T-cell (primary cell): ENCODE measurements at regions not wholly inside any gene's neighbourhood (a gene's known extent, or its start where the extent isn't known, plus 50 kb on each side); places are given as distances from the start of the nearest gene placed in this dataset.
"Not testable (repeated sequence)": the region's sequence is repeated elsewhere in the genome, so short reads cannot be mapped to it uniquely, and the experiment has no call there.

Experiments used
- ATAC-seq, 4 experiments: fragments of 200-7000 bp in 3 of 4; fragments of 150-1000 bp in 1 of 4; cut with Tn5 transposase; replicated peaks in 1 of 4; 1 replicate in 3 of 4; 2 replicates in 1 of 4; pipeline ENCODE4 v1.10.0; 2021; ENCODE audit warnings: moderate library complexity in 3 of 4, mild to moderate bottlenecking in 2 of 4, moderate number of reproducible peaks in 1 of 4
- CTCF ChIA-PET, 2 donors: fragments of 300-600 bp; sonication (Branson Sonifier 250); formaldehyde crosslinking; loops; one replicate each; lab custom pipeline; 2022; ENCODE audit warnings: antibody characterized with exemption in 2 of 2; lab: Charles Lee
- POLR2A ChIA-PET, 2 donors: fragments of 300-600 bp; sonication (Branson Sonifier 250); formaldehyde crosslinking; loops; one replicate each; lab custom pipeline; 2022; ENCODE audit warnings: antibody characterized with exemption in 2 of 2; lab: Charles Lee
- DNase-seq, 35 experiments: peaks; one replicate each; pipeline versions ENCODE4 v3.0.0 to v3.0.0-alpha.2; 2013 to 2023
- H3K27ac ChIP-seq: one replicate; pipeline ENCODE4 v1.5.1; 2013; ENCODE audit warnings: low read length
- H3K27me3 ChIP-seq, 2 experiments: replicated peaks in 1 of 2; 1 replicate in 1 of 2; 2 replicates in 1 of 2; pipeline versions ENCODE4 v1.6.1 to v1.7.0; 2013; ENCODE audit warnings: low read length in 1 of 2, mixed read lengths in 1 of 2; ENCODE audit not compliant: control insufficient read depth in 2 of 2, insufficient read depth in 2 of 2; ENCODE audit errors: extremely low read depth in 1 of 2
- H3K36me3 ChIP-seq, 2 donors: 1 replicate in 1 of 2; 2 replicates in 1 of 2; pipeline versions ENCODE4 v1.6.1 to v1.7.0; 2013; ENCODE audit warnings: low read length in 1 of 2; ENCODE audit not compliant: control insufficient read depth in 2 of 2, insufficient read depth in 1 of 2; ENCODE audit errors: extremely low read depth in 1 of 2
- H3K4me1 ChIP-seq, 2 experiments: 1 replicate in 1 of 2; 2 replicates in 1 of 2; pipeline versions ENCODE4 v1.6.1 to v1.7.0; 2013; ENCODE audit warnings: low read length in 2 of 2, mixed read lengths in 1 of 2; ENCODE audit not compliant: insufficient read depth in 2 of 2, control insufficient read depth in 1 of 2; ENCODE audit errors: extremely low read depth in 1 of 2
- H3K4me3 ChIP-seq, 2 donors: 1 replicate in 1 of 2; 2 replicates in 1 of 2; pipeline versions ENCODE4 v1.5.1 to v1.7.0; 2013; ENCODE audit warnings: mild to moderate bottlenecking in 2 of 2, low read length in 1 of 2, moderate library complexity in 1 of 2; ENCODE audit not compliant: control insufficient read depth in 1 of 2; ENCODE audit errors: extremely low read depth in 1 of 2
- H3K9me3 ChIP-seq: 2 replicates; pipeline ENCODE4 v1.7.0; 2013
- H3K27ac Mint-ChIP-seq, 2 donors: one replicate each; pipeline ENCODE4 v1.8.0; 2020 to 2021; ENCODE audit warnings: mild to moderate bottlenecking in 2 of 2, mixed read lengths in 2 of 2
- H3K27me3 Mint-ChIP-seq, 2 donors: one replicate each; pipeline ENCODE4 v1.8.0; 2021 to 2022; ENCODE audit warnings: mixed read lengths in 2 of 2
- H3K36me3 Mint-ChIP-seq: one replicate; pipeline ENCODE4 v1.8.0; 2021; ENCODE audit warnings: mixed read lengths
- H3K4me1 Mint-ChIP-seq, 3 donors: one replicate each; pipeline ENCODE4 v1.8.0; 2020 to 2022; ENCODE audit warnings: mixed read lengths in 3 of 3, mild to moderate bottlenecking in 1 of 3
- H3K4me3 Mint-ChIP-seq, 3 donors: one replicate each; pipeline ENCODE4 v1.8.0; 2020 to 2022; ENCODE audit warnings: mild to moderate bottlenecking in 3 of 3, mixed read lengths in 3 of 3, moderate library complexity in 3 of 3
- H3K9me3 Mint-ChIP-seq, 3 donors: one replicate each; pipeline ENCODE4 v1.8.0; 2020 to 2022; ENCODE audit warnings: mixed read lengths in 3 of 3
- WGBS: methylation state at CpG from one replicate; pipeline ENCODE4 v1.1.5; 2013; ENCODE audit warnings: missing lambda C conversion rate; ENCODE audit not compliant: insufficient coverage; 5-methylcytosine and 5-hydroxymethylcytosine counted together

DNA sequence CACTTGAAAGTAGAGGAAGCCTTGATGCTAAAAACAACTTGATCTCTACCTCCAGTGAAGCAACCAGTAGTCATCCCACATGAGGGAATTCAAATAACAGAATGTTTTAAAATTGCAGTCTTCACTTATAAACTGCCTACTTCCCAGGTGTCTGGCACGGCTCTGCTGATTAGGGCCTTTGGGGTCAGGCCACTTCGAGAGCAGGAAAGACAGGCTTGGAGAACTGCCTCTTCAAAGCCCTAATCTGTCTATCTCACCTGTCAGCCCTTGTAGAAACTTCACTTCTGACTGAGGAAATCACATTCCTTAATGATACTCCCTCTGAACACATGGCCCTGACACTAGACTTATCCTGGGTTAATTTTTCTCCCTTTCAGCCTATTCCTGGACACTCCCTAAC, 458.6 kb downstream of the TENT5A start:
- Histone ChIP-seq H3K36me3 (no peaks in the 10 kb centered on the region), H3K27me3 (no peaks in the 10 kb centered on the region), H3K27ac (no peak overlapping the region), H3K9me3 (no peaks in the 10 kb centered on the region), H3K4me3 (no peak overlapping the region), H3K4me1 (no peaks in the 10 kb centered on the region)
- ChIA-PET POLR2A (no interaction called here), CTCF (interaction anchor here in 1 of 2 donors (0.9 kb wide), 1 partner anchor 284 kb away, joined by 3 read pairs; no protein-coding TSS in a partner anchor)
- no peaks in the 10 kb centered on the region for H3K36me3 Mint-ChIP-seq
- no peak overlapping the region for H3K27ac Mint-ChIP-seq
- no peaks in the 10 kb centered on the region for H3K27me3 Mint-ChIP-seq
- no peak overlapping the region for H3K4me3 Mint-ChIP-seq
- DNase-seq (no peak), ATAC-seq (no peak)
- H3K9me3 Mint-ChIP-seq, result peaks cover 0 to 8% (median 0%) of the 10 kb centered on the region in 3 donors
- 73% methylated on average over 2 of the region's 2 CpGs for WGBS
- H3K4me1 Mint-ChIP-seq, result no peaks in the 10 kb centered on the region

DNA sequence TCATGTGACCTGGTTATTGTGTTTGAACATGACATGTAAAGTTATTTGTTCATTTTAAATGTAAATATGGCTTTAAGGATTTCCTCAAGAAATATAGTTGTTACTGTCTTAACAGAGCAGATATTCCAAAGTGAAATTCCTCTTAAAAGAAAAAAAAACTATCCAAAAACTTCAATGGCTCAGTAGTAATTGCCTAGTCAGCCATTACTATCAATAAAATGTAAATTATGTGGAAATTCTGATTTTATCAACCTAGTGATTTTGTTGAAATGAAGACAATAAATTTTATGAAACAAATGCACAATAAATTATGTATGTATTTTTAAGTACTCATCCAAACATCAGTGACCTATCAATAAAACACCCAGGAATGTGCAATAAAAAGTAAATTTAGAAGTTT, 463.3 kb downstream of the TENT5A start:
- Histone ChIP-seq H3K27me3 (no peaks in the 10 kb centered on the region), H3K27ac (no peak overlapping the region), H3K4me3 (no peak overlapping the region), H3K4me1 (no peaks in the 10 kb centered on the region), H3K36me3 (no peaks in the 10 kb centered on the region), H3K9me3 (no peaks in the 10 kb centered on the region)
- no peaks in the 10 kb centered on the region for H3K36me3 Mint-ChIP-seq
- H3K4me1 Mint-ChIP-seq, result no peaks in the 10 kb centered on the region
- ATAC-seq (no peak), DNase-seq (no peak)
- H3K9me3 Mint-ChIP-seq, result peaks cover 0 to 8% (median 0%) of the 10 kb centered on the region in 3 donors
- no peaks in the 10 kb centered on the region for H3K27me3 Mint-ChIP-seq
- ChIA-PET CTCF (no interaction called here), POLR2A (no interaction called here)
- H3K4me3 Mint-ChIP-seq, result no peak overlapping the region
- no peak overlapping the region for H3K27ac Mint-ChIP-seq

- Histone ChIP-seq H3K27ac (no peak overlapping the region), H3K36me3 (no peaks in the 10 kb centered on the region), H3K9me3 (no peaks in the 10 kb centered on the region), H3K27me3 (no peaks in the 10 kb centered on the region), H3K4me1 (no peaks in the 10 kb centered on the region), H3K4me3 (no peak overlapping the region)
- CTCF ChIA-PET, result interaction anchor here in 1 of 2 donors (0.9 kb wide), 1 partner anchor 879 kb away, joined by 3 read pairs; no protein-coding TSS in a partner anchor
- ATAC-seq (no peak), DNase-seq (no peak)
- Mint-ChIP-seq H3K4me1 (no peaks in the 10 kb centered on the region), H3K9me3 (peaks cover 0 to 6% (median 2%) of the 10 kb centered on the region in 3 donors), H3K27me3 (no peaks in the 10 kb centered on the region), H3K4me3 (no peak overlapping the region), H3K27ac (no peak overlapping the region), H3K36me3 (no peaks in the 10 kb centered on the region)
- POLR2A ChIA-PET, result no interaction called here
- 81% methylated on average over 3 of the region's 4 CpGs for WGBS
Measured at GRCh38 chr6:81265106-81265505, 487.4 kb downstream of the TENT5A start.

GRCh38 chr6:81263531-81264168, 488.8 kb downstream of the TENT5A start:
- WGBS, result 78% methylated on average over 10 of the region's 17 CpGs
- ATAC-seq (no peak), DNase-seq (no peak)
- Histone ChIP-seq H3K36me3 (no peaks in the 10 kb centered on the region), H3K4me3 (no peak overlapping the region), H3K27ac (no peak overlapping the region), H3K9me3 (no peaks in the 10 kb centered on the region), H3K27me3 (no peaks in the 10 kb centered on the region), H3K4me1 (no peaks in the 10 kb centered on the region)
- H3K9me3 Mint-ChIP-seq, result peaks cover 6 to 8% (median 7%) of the 10 kb centered on the region in 3 donors
- CTCF ChIA-PET, result no interaction called here
- H3K27me3 Mint-ChIP-seq, result no peaks in the 10 kb centered on the region
- no peak overlapping the region for H3K4me3 Mint-ChIP-seq
- no peaks in the 10 kb centered on the region for H3K36me3 Mint-ChIP-seq
- no peak overlapping the region for H3K27ac Mint-ChIP-seq
- H3K4me1 Mint-ChIP-seq, result no peaks in the 10 kb centered on the region
- POLR2A ChIA-PET, result no interaction called here

GRCh38 chr6:81262656-81263055, 489.8 kb downstream of the TENT5A start:
- Mint-ChIP-seq H3K9me3 (peaks cover 8 to 13% (median 11%) of the 10 kb centered on the region in 3 donors), H3K36me3 (no peaks in the 10 kb centered on the region), H3K27me3 (no peaks in the 10 kb centered on the region), H3K4me1 (no peaks in the 10 kb centered on the region), H3K27ac (no peak overlapping the region), H3K4me3 (no peak overlapping the region)
- H3K36me3 ChIP-seq, result no peaks in the 10 kb centered on the region
- no peak for DNase-seq
- no peaks in the 10 kb centered on the region for H3K9me3 ChIP-seq
- no peaks in the 10 kb centered on the region for H3K4me1 ChIP-seq
- ATAC-seq, result no peak
- no peak overlapping the region for H3K27ac ChIP-seq
- ChIA-PET CTCF (no interaction called here), POLR2A (no interaction called here)
- H3K4me3 ChIP-seq, result no peak overlapping the region
- no peaks in the 10 kb centered on the region for H3K27me3 ChIP-seq
- 98% methylated on average over 7 of the region's 8 CpGs for WGBS

DNA sequence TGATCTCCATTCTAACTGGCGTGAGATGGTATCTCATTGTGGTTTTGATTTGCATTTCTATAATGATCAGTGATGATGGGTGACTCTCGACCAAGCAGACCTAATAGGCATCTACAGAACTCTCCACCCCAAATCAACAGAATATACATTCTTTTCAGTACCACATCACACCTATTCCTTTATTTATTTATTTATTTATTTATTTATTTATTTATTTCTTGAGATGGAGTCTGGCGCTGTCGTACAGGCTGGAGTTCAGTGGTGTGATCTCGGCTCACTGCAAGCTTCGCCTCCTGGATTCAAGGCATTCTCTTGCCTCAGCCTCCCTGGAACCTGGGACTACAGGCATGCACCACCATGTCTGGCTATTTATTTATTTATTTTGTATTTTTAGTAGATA, 496.3 kb downstream of the TENT5A start:
- H3K27ac ChIP-seq, H3K4me3 ChIP-seq, DNase-seq, CTCF ChIA-PET, H3K27me3 Mint-ChIP-seq, ATAC-seq, H3K27me3 ChIP-seq, H3K4me1 Mint-ChIP-seq, H3K4me1 ChIP-seq, H3K27ac Mint-ChIP-seq, H3K4me3 Mint-ChIP-seq, H3K36me3 ChIP-seq, H3K36me3 Mint-ChIP-seq, H3K9me3 ChIP-seq, POLR2A ChIA-PET: not testable (repeated sequence)
- WGBS, result 100% methylated on average over 2 of the region's 6 CpGs
- peaks cover 11 to 39% (median 15%) of the 10 kb centered on the region in 3 donors for H3K9me3 Mint-ChIP-seq

DNA sequence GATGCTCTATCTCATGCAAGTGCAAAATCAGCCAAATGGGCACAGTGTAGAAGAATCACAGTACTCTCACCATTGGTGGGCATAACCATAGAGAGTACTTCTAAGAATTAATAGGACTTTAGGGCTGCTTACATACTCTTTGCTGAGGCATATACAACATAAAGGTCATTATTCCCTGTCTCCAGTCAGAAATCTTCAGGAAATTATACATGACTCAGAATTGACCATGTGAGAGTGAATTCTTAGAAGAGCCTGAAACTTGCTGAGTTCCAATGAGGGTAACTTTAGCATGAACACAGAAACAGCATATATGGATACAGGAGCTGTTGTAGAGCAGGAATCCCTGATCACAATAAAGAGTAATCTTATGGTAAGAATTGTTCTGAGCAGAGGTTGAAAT, 498.7 kb downstream of the TENT5A start:
- Mint-ChIP-seq H3K9me3 (peaks cover 10 to 31% (median 10%) of the 10 kb centered on the region in 3 donors), H3K4me3 (no peak overlapping the region), H3K4me1 (no peaks in the 10 kb centered on the region), H3K36me3 (no peaks in the 10 kb centered on the region), H3K27me3 (no peaks in the 10 kb centered on the region), H3K27ac (no peak overlapping the region)
- no peak for DNase-seq
- ATAC-seq, result no peak
- Histone ChIP-seq H3K36me3 (no peaks in the 10 kb centered on the region), H3K4me3 (no peak overlapping the region), H3K4me1 (no peaks in the 10 kb centered on the region), H3K27ac (no peak overlapping the region), H3K27me3 (no peaks in the 10 kb centered on the region), H3K9me3 (no peaks in the 10 kb centered on the region)
- ChIA-PET CTCF (no interaction called here), POLR2A (no interaction called here)
